IPS DF 6.9 (cell line): ENCODE measurements at regions not wholly inside any gene's neighbourhood (a gene's known extent, or its start where the extent isn't known, plus 50 kb on each side); places are given as distances from the start of the nearest gene placed in this dataset.

Source experiments
- DNase-seq: peaks from one replicate; pipeline ENCODE4 v3.0.0-alpha.2; 2013; ENCODE audit warnings: low read depth, low spot score
- H3K27ac ChIP-seq: one replicate; pipeline ENCODE4 v1.5.1; 2013; ENCODE audit warnings: low read length, control low read depth
- H3K27me3 ChIP-seq: 2 replicates; pipeline ENCODE4 v1.6.1; 2013; ENCODE audit warnings: mild to moderate bottlenecking, low read length; ENCODE audit not compliant: control insufficient read depth, insufficient read depth
- H3K36me3 ChIP-seq: 2 replicates; pipeline ENCODE4 v1.6.1; 2013; ENCODE audit warnings: low read length; ENCODE audit not compliant: control insufficient read depth, insufficient read depth
- H3K4me1 ChIP-seq: 2 replicates; pipeline ENCODE4 v1.6.1; 2013; ENCODE audit warnings: low read length; ENCODE audit not compliant: control insufficient read depth, insufficient read depth
- H3K4me3 ChIP-seq: 2 replicates; pipeline ENCODE4 v1.5.1; 2013; ENCODE audit warnings: mild to moderate bottlenecking, low read length
- H3K9me3 ChIP-seq: 2 replicates; pipeline ENCODE4 v1.6.1; 2013; ENCODE audit warnings: low read length, inconsistent platforms; ENCODE audit not compliant: control insufficient read depth, insufficient read depth
- WGBS: extraction: QIAGEN DNeasy Blood & Tissue Kit; methylation state at CpG from one replicate; pipeline ENCODE4 v1.1.7; 2013; ENCODE audit warnings: mixed read lengths, missing lambda C conversion rate; ENCODE audit not compliant: insufficient read length, insufficient coverage; 5-methylcytosine and 5-hydroxymethylcytosine counted together

- DNase-seq, result no peak
- Histone ChIP-seq H3K9me3 (no peaks in the 10 kb centered on the region), H3K4me1 (no peaks in the 10 kb centered on the region), H3K27me3 (no peaks in the 10 kb centered on the region), H3K4me3 (no peak overlapping the region), H3K27ac (no peak overlapping the region), H3K36me3 (no peaks in the 10 kb centered on the region)
- WGBS, result no CpG with 5 or more reads among the region's 11 CpGs
These were observed 591.4 kb downstream of the TMEM114 start for GRCh38 chr16:7998789-7999453.

- no peaks in the 10 kb centered on the region for H3K9me3 ChIP-seq
- no CpG with 5 or more reads among the region's 4 CpGs for WGBS
- H3K36me3 ChIP-seq, result no peaks in the 10 kb centered on the region
- DNase-seq, result no peak
- no peak overlapping the region for H3K27ac ChIP-seq
- H3K4me3 ChIP-seq, result no peak overlapping the region
- no peaks in the 10 kb centered on the region for H3K27me3 ChIP-seq
- no peaks in the 10 kb centered on the region for H3K4me1 ChIP-seq
These were observed 592.3 kb downstream of the TMEM114 start for GRCh38 chr16:7997966-7998365.

GRCh38 chr16:7992616-7993015 lies 597.7 kb downstream of the TMEM114 start:
- Histone ChIP-seq H3K9me3 (no peaks in the 10 kb centered on the region; the same call in 1 of the 2 replicates), H3K27me3 (no peaks in the 10 kb centered on the region), H3K27ac (no peak overlapping the region), H3K4me1 (no peaks in the 10 kb centered on the region), H3K4me3 (no peak overlapping the region), H3K36me3 (no peaks in the 10 kb centered on the region)
- no CpG with 5 or more reads among the region's 3 CpGs for WGBS
- DNase-seq, result no peak

- no CpG with 5 or more reads among the region's 11 CpGs for WGBS
These were observed 599.6 kb downstream of the TMEM114 start for GRCh38 chr16:7990626-7991260.

GRCh38 chr16:7983676-7984075 lies 606.6 kb downstream of the TMEM114 start:
- Histone ChIP-seq H3K27ac (no peak overlapping the region), H3K9me3 (peaks cover 4% of the 10 kb centered on the region), H3K4me3 (no peak overlapping the region), H3K4me1 (no peaks in the 10 kb centered on the region), H3K36me3 (no peaks in the 10 kb centered on the region), H3K27me3 (no peaks in the 10 kb centered on the region)
- DNase-seq, result no peak
- WGBS, result no CpG with 5 or more reads among the region's 3 CpGs

More at GRCh38 chr16:7990626-7991260, 599.6 kb downstream of the TMEM114 start:
- H3K36me3 ChIP-seq, result no peaks in the 10 kb centered on the region
- H3K27ac ChIP-seq, result no peak overlapping the region
- no peaks in the 10 kb centered on the region; the same call in 1 of the 2 replicates for H3K9me3 ChIP-seq
- no peak overlapping the region for H3K4me3 ChIP-seq
- no peak for DNase-seq
- H3K27me3 ChIP-seq, result no peaks in the 10 kb centered on the region
- H3K4me1 ChIP-seq, result no peaks in the 10 kb centered on the region

GRCh38 chr16:7980133-7980483 lies 610.2 kb downstream of the TMEM114 start:
- WGBS, result no CpG with 5 or more reads among the region's 2 CpGs
- Histone ChIP-seq H3K9me3 (peaks cover 4% of the 10 kb centered on the region), H3K27ac (no peak overlapping the region), H3K4me3 (no peak overlapping the region), H3K36me3 (no peaks in the 10 kb centered on the region), H3K4me1 (no peaks in the 10 kb centered on the region), H3K27me3 (no peaks in the 10 kb centered on the region)
- no peak for DNase-seq

GRCh38 chr16:7979448-7980132 lies 610.7 kb downstream of the TMEM114 start:
- Histone ChIP-seq H3K9me3 (peaks cover 4% of the 10 kb centered on the region), H3K4me1 (no peaks in the 10 kb centered on the region), H3K36me3 (no peaks in the 10 kb centered on the region), H3K27ac (no peak overlapping the region), H3K4me3 (no peak overlapping the region), H3K27me3 (no peaks in the 10 kb centered on the region)
- WGBS, result no CpG with 5 or more reads among the region's 18 CpGs
- no peak for DNase-seq

- no peaks in the 10 kb centered on the region for H3K27me3 ChIP-seq
- H3K27ac ChIP-seq, result no peak overlapping the region
- H3K4me3 ChIP-seq, result no peak overlapping the region
- no peaks in the 10 kb centered on the region for H3K4me1 ChIP-seq
- H3K9me3 ChIP-seq, result peaks cover under 1% of the 10 kb centered on the region
- DNase-seq, result no peak
- H3K36me3 ChIP-seq, result no peaks in the 10 kb centered on the region
These were observed 613.7 kb downstream of the TMEM114 start for GRCh38 chr16:7976563-7976962.

- Histone ChIP-seq H3K27ac (no peak overlapping the region), H3K4me1 (no peaks in the 10 kb centered on the region), H3K9me3 (no peaks in the 10 kb centered on the region), H3K4me3 (no peak overlapping the region), H3K27me3 (no peaks in the 10 kb centered on the region), H3K36me3 (no peaks in the 10 kb centered on the region)
- DNase-seq, result no peak
- WGBS, result no CpG with 5 or more reads among the region's 5 CpGs
These were observed 614.2 kb downstream of the TMEM114 start for GRCh38 chr16:7976125-7976524.

GRCh38 chr16:7967996-7968509 lies 622.3 kb downstream of the TMEM114 start:
- Histone ChIP-seq H3K4me1 (no peaks in the 10 kb centered on the region), H3K36me3 (no peaks in the 10 kb centered on the region), H3K27me3 (no peaks in the 10 kb centered on the region), H3K9me3 (peaks cover 2% of the 10 kb centered on the region), H3K4me3 (no peak overlapping the region), H3K27ac (no peak overlapping the region)
- no peak for DNase-seq
- WGBS, result no CpG with 5 or more reads among the region's 4 CpGs
